SK-N-SH treated with all-trans-retinoic acid at 6 μM for 48 hours (cell line): ENCODE measurements at regions not wholly inside any gene's neighbourhood (a gene's known extent, or its start where the extent isn't known, plus 50 kb on each side); places are given as distances from the start of the nearest gene placed in this dataset.

Experiments
- ARNTL ChIP-seq: fragments of 450-650 bp; formaldehyde crosslinking; IDR thresholded peaks from 2 replicates; pipeline ENCODE4 v1.5.0; 2020; ENCODE audit warnings: low read depth, mild to moderate bottlenecking, moderate library complexity, borderline replicate concordance
- CREB5 ChIP-seq: fragments of 250-450 bp; sonication (Bioruptor Pico); IDR thresholded peaks from 2 replicates; pipeline ENCODE4 v1.5.1; 2020; ENCODE audit warnings: low read depth, mild to moderate bottlenecking, moderate library complexity
- PATZ1 ChIP-seq: fragments of 250-450 bp; sonication (Bioruptor Pico); IDR thresholded peaks from 2 replicates; pipeline ENCODE4 v1.8.0; 2020; ENCODE audit warnings: mild to moderate bottlenecking, moderate library complexity, borderline replicate concordance
- PPARA ChIP-seq: fragments of 250-450 bp; sonication (Bioruptor Pico); IDR thresholded peaks from 2 replicates; pipeline ENCODE4 v1.5.0; 2020; ENCODE audit warnings: mild to moderate bottlenecking, borderline replicate concordance
- RARB ChIP-seq: fragments of 250-450 bp; sonication (Bioruptor Pico); IDR thresholded peaks from 2 replicates; pipeline ENCODE4 v1.8.0; 2021; ENCODE audit warnings: mild to moderate bottlenecking, moderate library complexity
- TSHZ2 ChIP-seq: fragments of 250-450 bp; sonication (Bioruptor Pico); IDR thresholded peaks from 2 replicates; pipeline ENCODE4 v1.5.0; 2020; ENCODE audit warnings: mild to moderate bottlenecking, moderate library complexity
- ZNF8 ChIP-seq: fragments of 450-650 bp; formaldehyde crosslinking; IDR thresholded peaks from 2 replicates; pipeline ENCODE4 v1.5.0; 2020; ENCODE audit warnings: mild to moderate bottlenecking, moderate library complexity
- TF ChIP-seq, protein P1 (sequence below): fragments of 250-450 bp; sonication (Bioruptor Pico); IDR thresholded peaks from 2 replicates; pipeline ENCODE4 v1.5.1; 2021; ENCODE audit warnings: mild to moderate bottlenecking, moderate library complexity

DNA sequence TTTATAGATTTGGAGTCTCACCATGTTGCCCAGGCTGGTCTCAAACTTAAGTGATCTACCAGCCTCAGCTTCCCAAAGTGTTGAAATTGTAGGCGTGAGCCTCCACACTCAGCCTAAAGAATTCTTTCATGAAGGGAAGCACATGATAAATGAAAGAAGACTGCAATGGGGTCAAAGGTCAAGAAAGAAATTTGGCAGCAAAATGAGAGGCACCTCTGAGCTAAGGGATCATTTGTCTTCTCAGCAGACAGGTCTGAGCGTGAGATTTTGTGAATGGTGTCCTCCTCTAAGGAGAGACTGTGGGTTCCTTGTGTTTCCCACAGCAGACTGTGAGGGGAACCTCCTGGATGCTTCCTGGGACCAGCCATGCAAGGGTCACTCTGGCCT, 57.5 kb upstream of the EGFL6 start:
- TF ChIP-seq RARB (no peak), ZNF8 (CRISPR knock-in tag) (no peak), CREB5 (no peak), TSHZ2 (CRISPR knock-in tag) (no peak), PPARA (CRISPR knock-in tag) (no peak), PATZ1 (CRISPR knock-in tag) (no peak), ARNTL (CRISPR knock-in tag) (no peak)
- TF ChIP-seq, protein P1, sequence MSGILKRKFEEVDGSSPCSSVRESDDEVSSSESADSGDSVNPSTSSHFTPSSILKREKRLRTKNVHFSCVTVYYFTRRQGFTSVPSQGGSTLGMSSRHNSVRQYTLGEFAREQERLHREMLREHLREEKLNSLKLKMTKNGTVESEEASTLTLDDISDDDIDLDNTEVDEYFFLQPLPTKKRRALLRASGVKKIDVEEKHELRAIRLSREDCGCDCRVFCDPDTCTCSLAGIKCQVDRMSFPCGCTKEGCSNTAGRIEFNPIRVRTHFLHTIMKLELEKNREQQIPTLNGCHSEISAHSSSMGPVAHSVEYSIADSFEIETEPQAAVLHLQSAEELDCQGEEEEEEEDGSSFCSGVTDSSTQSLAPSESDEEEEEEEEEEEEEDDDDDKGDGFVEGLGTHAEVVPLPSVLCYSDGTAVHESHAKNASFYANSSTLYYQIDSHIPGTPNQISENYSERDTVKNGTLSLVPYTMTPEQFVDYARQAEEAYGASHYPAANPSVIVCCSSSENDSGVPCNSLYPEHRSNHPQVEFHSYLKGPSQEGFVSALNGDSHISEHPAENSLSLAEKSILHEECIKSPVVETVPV = no peak
